Left ventricle myocardium inferior (tissue), 1 donor: ENCODE measurements at regions not wholly inside any gene's neighbourhood (a gene's known extent, or its start where the extent isn't known, plus 50 kb on each side); places are given as distances from the start of the nearest gene placed in this dataset.

Experiments
- DNase-seq: peaks from one replicate; pipeline ENCODE4 v3.0.0-alpha.2; 2020
- H3K27ac ChIP-seq: fragments of 200-600 bp; replicated peaks from 2 replicates; pipeline ENCODE4 v1.8.0; 2021
- H3K27me3 ChIP-seq: fragments of 200-600 bp; 2 replicates; pipeline ENCODE4 v1.8.0; 2021; ENCODE audit warnings: low read depth
- H3K36me3 ChIP-seq: fragments of 200-600 bp; 2 replicates; pipeline ENCODE4 v1.8.0; 2021
- H3K4me1 ChIP-seq: fragments of 200-600 bp; 2 replicates; pipeline ENCODE4 v1.8.0; 2021
- H3K4me3 ChIP-seq: fragments of 200-600 bp; 2 replicates; pipeline ENCODE4 v1.8.0; 2021; ENCODE audit warnings: mild to moderate bottlenecking, moderate library complexity
- H3K9me3 ChIP-seq: fragments of 200-600 bp; replicated peaks from 2 replicates; pipeline ENCODE4 v1.8.0; 2021
- CTCF ChIP-seq: fragments of 200-600 bp; IDR thresholded peaks from 2 replicates; pipeline ENCODE4 v1.8.0; 2021; ENCODE audit warnings: antibody characterized with exemption, mild to moderate bottlenecking, borderline replicate concordance
- intact Hi-C: fragments of 100-400 bp; cut with micrococcal nuclease; formaldehyde crosslinking; loops from one replicate; pipeline ENCODE4 v1.11.0; 2022
- donor health status: DM: no; HTN: yes; CAD: no; lungs with severe emphysema.

GRCh38 chr3:34066999-34067398 is 268.6 kb downstream of the PDCD6IP start:
- no peak overlapping the region for H3K27ac ChIP-seq
- H3K4me3 ChIP-seq, result no peak overlapping the region
- no peak for DNase-seq
- intact Hi-C loops, result no loop called here
- no peak for TF ChIP-seq CTCF
- H3K9me3 ChIP-seq, result peaks cover 12% of the 10 kb centered on the region
- no peaks in the 10 kb centered on the region for H3K4me1 ChIP-seq
- peaks cover 4% of the 10 kb centered on the region for H3K27me3 ChIP-seq
- no peaks in the 10 kb centered on the region for H3K36me3 ChIP-seq

GRCh38 chr3:34067536-34068051 is 269.2 kb downstream of the PDCD6IP start:
- Histone ChIP-seq H3K9me3 (peaks cover 6% of the 10 kb centered on the region), H3K27me3 (peaks cover 4% of the 10 kb centered on the region), H3K4me3 (no peak overlapping the region), H3K4me1 (no peaks in the 10 kb centered on the region), H3K36me3 (no peaks in the 10 kb centered on the region), H3K27ac (no peak overlapping the region)
- intact Hi-C loops, result no loop called here
- DNase-seq, result no peak
- no peak for TF ChIP-seq CTCF

- no peak for DNase-seq
- Histone ChIP-seq H3K27ac (no peak overlapping the region), H3K9me3 (no peaks in the 10 kb centered on the region), H3K4me1 (no peaks in the 10 kb centered on the region), H3K36me3 (no peaks in the 10 kb centered on the region), H3K27me3 (peaks cover 4% of the 10 kb centered on the region), H3K4me3 (no peak overlapping the region)
- intact Hi-C loops, result no loop called here
- TF ChIP-seq CTCF, result no peak
These were observed 270.1 kb downstream of the PDCD6IP start for GRCh38 chr3:34068505-34068904.

GRCh38 chr3:34070831-34071585 is 272.6 kb downstream of the PDCD6IP start:
- no peak for TF ChIP-seq CTCF
- Histone ChIP-seq H3K4me3 (no peak overlapping the region), H3K27me3 (peaks cover 4% of the 10 kb centered on the region), H3K9me3 (no peaks in the 10 kb centered on the region), H3K27ac (no peak overlapping the region), H3K4me1 (no peaks in the 10 kb centered on the region), H3K36me3 (no peaks in the 10 kb centered on the region)
- intact Hi-C loops, result no loop called here
- no peak for DNase-seq

GRCh38 chr3:34072297-34072696 is 273.9 kb downstream of the PDCD6IP start:
- intact Hi-C loops, result no loop called here
- H3K27me3 ChIP-seq, result peaks cover 4% of the 10 kb centered on the region
- no peak overlapping the region for H3K4me3 ChIP-seq
- no peak for DNase-seq
- H3K36me3 ChIP-seq, result no peaks in the 10 kb centered on the region
- H3K27ac ChIP-seq, result no peak overlapping the region
- H3K9me3 ChIP-seq, result no peaks in the 10 kb centered on the region
- no peaks in the 10 kb centered on the region for H3K4me1 ChIP-seq
- no peak for TF ChIP-seq CTCF
